Gastroesophageal sphincter (tissue), 4 donors: ENCODE measurements at regions not wholly inside any gene's neighbourhood (a gene's known extent, or its start where the extent isn't known, plus 50 kb on each side); places are given as distances from the start of the nearest gene placed in this dataset.
"Not testable (repeated sequence)": the region's sequence is repeated elsewhere in the genome, so short reads cannot be mapped to it uniquely, and the experiment has no call there.

ENCODE experiments used
- ATAC-seq: fragments of 150-250 bp; one replicate; pipeline ENCODE4 v1.9.1; 2016; ENCODE audit warnings: mild to moderate bottlenecking, moderate library complexity
- H3K27ac ChIP-seq, 4 donors: fragments of 200-600 bp; sonication (generic) in 3 of 4; 1 replicate in 3 of 4; 2 replicates in 1 of 4; pipeline ENCODE4 v1.5.1; 2016 to 2019
- H3K27me3 ChIP-seq: fragments of 200-600 bp; sonication (generic); one replicate; pipeline ENCODE4 v1.5.1; 2019
- H3K36me3 ChIP-seq, 2 donors: fragments of 200-600 bp; sonication (generic); one replicate each; pipeline ENCODE4 v1.5.1; 2019; ENCODE audit warnings: control low read depth in 1 of 2
- H3K4me1 ChIP-seq, 3 donors: fragments of 200-600 bp; sonication (generic); 1 replicate in 2 of 3; 2 replicates in 1 of 3; pipeline ENCODE4 v1.5.1; 2016 to 2019; ENCODE audit warnings: control low read depth in 2 of 3
- H3K4me3 ChIP-seq, 2 donors: fragments of 200-600 bp; sonication (generic); one replicate each; pipeline ENCODE4 v1.5.1; 2019; ENCODE audit warnings: mild to moderate bottlenecking in 1 of 2, moderate library complexity in 1 of 2
- H3K9me3 ChIP-seq, 3 donors: fragments of 200-600 bp; sonication (generic); one replicate each; pipeline ENCODE4 v1.5.1; 2017 to 2019; ENCODE audit warnings: control low read depth in 2 of 3
- EP300 ChIP-seq: sonication (generic); formaldehyde crosslinking; IDR thresholded peaks from one replicate; pipeline ENCODE4 v1.6.1; 2017; ENCODE audit warnings: antibody characterized with exemption, mild to moderate bottlenecking
- POLR2A ChIP-seq, 2 donors: fragments of 450-650 bp; IDR thresholded peaks; one replicate each; pipeline ENCODE4 v1.6.1; 2017; ENCODE audit warnings: antibody characterized with exemption in 2 of 2, mild to moderate bottlenecking in 2 of 2, moderate library complexity in 1 of 2
- POLR2AphosphoS5 ChIP-seq: sonication (generic); formaldehyde crosslinking; IDR thresholded peaks from one replicate; pipeline ENCODE4 v1.6.1; 2017; ENCODE audit warnings: antibody characterized with exemption
- WGBS, 2 donors: methylation state at CpG; one replicate each; pipeline ENCODE4 v1.1.5; 2018; ENCODE audit warnings: low coverage in 1 of 2; 5-methylcytosine and 5-hydroxymethylcytosine counted together
- TF ChIP-seq, protein P1 (sequence below), 4 experiments: fragments of 200-600 bp in 2 of 4; fragments of 450-650 bp in 2 of 4; sonication (generic) in 1 of 4; IDR thresholded peaks; one replicate each; pipeline ENCODE4 v1.5.1; 2017 to 2019; ENCODE audit warnings: antibody characterized with exemption in 4 of 4, mild to moderate bottlenecking in 2 of 4, moderate library complexity in 2 of 4

DNA sequence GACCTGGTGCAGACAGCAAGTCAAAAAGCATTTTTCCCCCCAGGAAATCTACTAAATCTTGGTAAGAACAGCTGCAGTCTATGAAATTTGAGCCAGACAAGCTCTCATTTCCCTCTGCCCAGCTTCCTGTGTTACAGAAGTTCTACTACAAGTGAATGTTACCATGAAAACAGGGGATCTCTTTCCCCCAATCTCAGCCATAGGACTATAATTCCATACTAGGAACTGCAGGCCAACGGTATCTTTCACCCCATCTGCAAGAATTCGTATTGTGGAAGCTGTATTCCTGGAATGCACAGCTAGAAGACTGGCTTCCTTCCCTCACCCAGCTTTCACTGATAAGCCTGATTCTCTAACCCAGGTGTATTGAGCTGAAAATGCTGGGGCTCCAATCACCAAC is 1655.4 kb downstream of the BRINP3 start:
- ATAC-seq: no peak
- Histone ChIP-seq H3K4me1 (no peaks in the 10 kb centered on the region), H3K27ac (no peak overlapping the region), H3K4me3 (no peak overlapping the region), H3K36me3 (no peaks in the 10 kb centered on the region), H3K27me3 (no peaks in the 10 kb centered on the region), H3K9me3 (no peaks in the 10 kb centered on the region)
- TF ChIP-seq POLR2AphosphoS5 (no peak), POLR2A (IDR thresholded peaks at IDR 0.05) (no peak), EP300 (no peak)
- TF ChIP-seq, protein P1, sequence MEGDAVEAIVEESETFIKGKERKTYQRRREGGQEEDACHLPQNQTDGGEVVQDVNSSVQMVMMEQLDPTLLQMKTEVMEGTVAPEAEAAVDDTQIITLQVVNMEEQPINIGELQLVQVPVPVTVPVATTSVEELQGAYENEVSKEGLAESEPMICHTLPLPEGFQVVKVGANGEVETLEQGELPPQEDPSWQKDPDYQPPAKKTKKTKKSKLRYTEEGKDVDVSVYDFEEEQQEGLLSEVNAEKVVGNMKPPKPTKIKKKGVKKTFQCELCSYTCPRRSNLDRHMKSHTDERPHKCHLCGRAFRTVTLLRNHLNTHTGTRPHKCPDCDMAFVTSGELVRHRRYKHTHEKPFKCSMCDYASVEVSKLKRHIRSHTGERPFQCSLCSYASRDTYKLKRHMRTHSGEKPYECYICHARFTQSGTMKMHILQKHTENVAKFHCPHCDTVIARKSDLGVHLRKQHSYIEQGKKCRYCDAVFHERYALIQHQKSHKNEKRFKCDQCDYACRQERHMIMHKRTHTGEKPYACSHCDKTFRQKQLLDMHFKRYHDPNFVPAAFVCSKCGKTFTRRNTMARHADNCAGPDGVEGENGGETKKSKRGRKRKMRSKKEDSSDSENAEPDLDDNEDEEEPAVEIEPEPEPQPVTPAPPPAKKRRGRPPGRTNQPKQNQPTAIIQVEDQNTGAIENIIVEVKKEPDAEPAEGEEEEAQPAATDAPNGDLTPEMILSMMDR (IDR thresholded peaks at IDR 0.05): no peak
- no CpG with 5 or more reads among the region's 2 CpGs for WGBS, 2 donors

DNA sequence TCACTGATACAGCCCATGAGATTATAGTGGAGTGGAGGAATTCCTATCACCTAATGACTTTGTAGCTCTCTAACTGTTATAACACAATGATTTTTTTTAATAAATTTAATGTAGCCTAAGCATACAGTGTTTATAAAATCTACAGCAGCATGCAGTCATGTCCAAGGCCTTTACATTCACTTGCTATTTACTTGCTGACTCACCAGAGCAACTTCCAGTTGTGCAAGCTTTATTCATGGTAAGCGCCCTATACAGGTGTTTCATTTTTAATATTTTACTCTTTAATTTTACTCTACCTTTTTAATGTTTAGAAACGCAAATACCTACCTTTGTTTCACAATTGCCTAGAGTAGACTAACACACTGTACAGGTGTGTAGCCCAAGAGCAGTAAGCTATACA is 1652.2 kb downstream of the BRINP3 start:
- no peak for ATAC-seq
- TF ChIP-seq POLR2AphosphoS5 (no peak), EP300 (no peak), POLR2A (IDR thresholded peaks at IDR 0.05) (no peak)
- TF ChIP-seq, protein P1 (IDR thresholded peaks at IDR 0.05): no peak
- WGBS, 2 donors: 93 to 95% methylated on average over 2 of the region's 2 CpGs
- Histone ChIP-seq H3K9me3 (no peaks in the 10 kb centered on the region), H3K27ac (no peak overlapping the region), H3K36me3 (no peaks in the 10 kb centered on the region), H3K27me3 (no peaks in the 10 kb centered on the region), H3K4me1 (no peaks in the 10 kb centered on the region), H3K4me3 (no peak overlapping the region)

DNA sequence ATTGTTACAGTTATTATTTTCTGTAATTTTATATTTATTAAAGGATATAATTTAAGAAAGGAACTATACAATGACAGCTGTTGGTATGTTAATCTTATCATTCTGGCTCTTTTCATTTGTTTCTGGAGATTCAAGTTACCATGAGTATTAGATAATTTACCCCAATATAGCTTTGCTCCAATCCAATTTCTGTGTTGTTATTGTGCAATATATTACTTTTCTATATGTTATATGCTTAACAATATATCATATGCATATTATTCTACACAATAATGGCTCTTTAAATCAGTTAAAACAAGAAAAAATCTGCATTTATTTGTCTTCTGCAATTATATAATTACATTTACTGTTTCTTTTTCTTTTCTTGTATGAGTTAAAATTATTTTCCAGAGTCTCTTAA is 1650.9 kb downstream of the BRINP3 start:
- TF ChIP-seq EP300: no peak
- no peak for TF ChIP-seq POLR2AphosphoS5
- TF ChIP-seq POLR2A (IDR thresholded peaks at IDR 0.05): no peak
- TF ChIP-seq, protein P1 (IDR thresholded peaks at IDR 0.05): no peak
- H3K27ac ChIP-seq: no peak overlapping the region

DNA sequence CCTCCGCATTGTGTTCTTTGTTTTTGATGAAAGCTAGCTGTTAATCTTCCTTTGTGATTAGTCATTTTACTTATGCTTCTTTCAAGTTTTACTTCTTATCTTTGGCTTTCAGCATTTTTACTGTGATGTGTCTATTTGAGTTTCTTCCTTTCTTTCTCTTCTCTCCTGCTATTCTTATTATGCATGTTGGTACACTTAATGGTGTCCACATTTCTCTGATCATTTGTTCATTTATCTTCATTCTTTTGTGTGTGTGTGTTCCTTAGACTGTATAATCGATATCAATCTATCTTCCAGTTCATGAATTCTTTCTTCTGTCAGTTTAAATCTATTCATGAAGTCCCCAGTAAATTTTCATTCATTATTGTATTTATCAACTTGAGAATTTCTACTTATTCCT is 1650.3 kb downstream of the BRINP3 start:
- no peak for ATAC-seq
- no peaks in the 10 kb centered on the region for H3K4me1 ChIP-seq

More for the DNA sequence above, 1650.9 kb downstream of the BRINP3 start:
- Histone ChIP-seq H3K36me3 (no peaks in the 10 kb centered on the region), H3K27me3 (no peaks in the 10 kb centered on the region), H3K4me3 (no peak overlapping the region), H3K9me3 (no peaks in the 10 kb centered on the region), H3K4me1 (no peaks in the 10 kb centered on the region)
- no peak for ATAC-seq

DNA sequence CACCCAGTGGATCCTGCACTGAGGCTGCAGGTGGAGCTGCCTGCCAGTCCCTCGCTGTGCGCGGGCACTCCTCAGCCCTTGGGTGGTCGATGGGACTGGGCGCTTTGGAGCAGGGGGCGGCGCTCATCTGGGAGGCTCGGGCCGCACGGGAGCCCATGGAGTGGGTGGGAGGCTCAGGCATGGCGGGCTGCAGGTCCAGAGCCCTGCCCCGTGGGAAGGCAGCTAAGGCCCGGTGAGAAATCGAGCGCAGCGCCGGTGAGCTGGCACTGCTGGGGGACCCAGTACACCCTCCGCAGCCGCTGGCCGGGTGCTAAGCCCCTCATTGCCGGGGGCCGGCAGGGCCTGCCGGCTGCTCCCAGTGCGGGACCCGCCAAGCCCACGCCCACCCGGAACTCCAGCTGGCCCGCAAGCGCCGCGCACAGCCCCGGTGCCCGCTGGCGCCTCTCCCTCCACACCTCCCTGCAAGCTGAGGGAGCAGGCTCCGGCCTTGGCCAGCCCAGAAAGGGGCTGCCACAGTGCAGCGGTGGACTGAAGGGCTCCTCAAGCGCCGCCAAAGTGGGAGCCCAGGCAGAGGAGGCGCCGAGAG is 1636.5 kb downstream of the BRINP3 start:
- not testable (repeated sequence) for H3K4me1 ChIP-seq, H3K4me3 ChIP-seq, H3K36me3 ChIP-seq, H3K27ac ChIP-seq, ATAC-seq, H3K27me3 ChIP-seq
- H3K9me3 ChIP-seq: peaks cover 0 to 12% (median 0%) of the 10 kb centered on the region in 3 donors
- WGBS, 2 donors: 96% methylated on average over 4 of the region's 40 CpGs; no CpG with 5 or more reads in 1 of the 2 donors

More for the DNA sequence above, 1650.3 kb downstream of the BRINP3 start:
- Histone ChIP-seq H3K27me3 (no peaks in the 10 kb centered on the region), H3K36me3 (no peaks in the 10 kb centered on the region), H3K4me3 (no peak overlapping the region), H3K27ac (no peak overlapping the region), H3K9me3 (no peaks in the 10 kb centered on the region)
- WGBS, 2 donors: 71 to 88% methylated on average over 2 of the region's 2 CpGs
- TF ChIP-seq, protein P1 (IDR thresholded peaks at IDR 0.05): no peak
- TF ChIP-seq EP300 (no peak), POLR2A (IDR thresholded peaks at IDR 0.05) (no peak), POLR2AphosphoS5 (no peak)
